ENCODE measurements at regions not wholly inside any gene's neighbourhood (a gene's known extent, or its start where the extent isn't known, plus 50 kb on each side); places are given as distances from the start of the nearest gene placed in this dataset.

DNA sequence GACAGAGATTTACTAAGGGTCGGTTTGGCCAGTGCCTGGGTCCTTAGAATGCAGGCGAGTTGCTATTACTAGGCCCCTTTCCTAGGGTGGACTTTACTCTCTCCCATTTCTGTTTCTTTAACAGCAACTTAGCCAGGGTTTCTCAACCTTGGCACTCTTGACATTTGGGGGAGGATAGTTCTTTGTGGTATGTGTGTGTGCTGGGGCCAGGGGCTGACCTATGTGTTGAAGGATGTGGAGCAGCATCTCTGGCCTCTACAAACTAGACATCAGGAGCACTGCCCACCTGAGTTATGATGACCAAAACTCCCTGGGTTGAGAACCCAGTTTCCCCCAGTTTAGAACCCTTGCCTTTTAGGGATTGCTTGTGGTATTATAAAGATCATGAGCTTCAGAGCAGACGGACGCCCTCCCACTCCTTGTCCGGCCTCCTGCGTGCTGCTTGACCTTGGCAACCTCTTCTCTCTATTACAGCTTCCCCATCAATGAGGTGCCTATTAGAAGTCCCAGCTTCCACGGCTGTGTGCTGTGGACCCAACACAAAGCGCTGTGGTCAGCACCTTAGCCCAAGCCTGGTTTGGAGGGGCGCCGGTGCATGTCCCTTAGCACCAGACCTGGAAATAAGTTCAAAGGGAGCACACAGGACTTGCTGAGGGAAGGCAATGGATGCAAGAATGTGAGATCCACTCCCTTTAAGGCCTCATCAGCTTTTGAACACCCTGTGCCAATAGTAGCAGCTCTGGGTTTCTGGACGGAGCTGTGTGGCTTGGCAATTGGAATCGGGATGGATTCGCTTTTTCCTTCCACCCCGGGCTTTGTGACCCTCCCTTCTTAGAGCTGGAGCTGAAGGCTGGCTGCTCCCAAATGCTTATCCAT is 239.2 kb upstream of the MAF start:
- TF ChIP-seq, protein P1, sequence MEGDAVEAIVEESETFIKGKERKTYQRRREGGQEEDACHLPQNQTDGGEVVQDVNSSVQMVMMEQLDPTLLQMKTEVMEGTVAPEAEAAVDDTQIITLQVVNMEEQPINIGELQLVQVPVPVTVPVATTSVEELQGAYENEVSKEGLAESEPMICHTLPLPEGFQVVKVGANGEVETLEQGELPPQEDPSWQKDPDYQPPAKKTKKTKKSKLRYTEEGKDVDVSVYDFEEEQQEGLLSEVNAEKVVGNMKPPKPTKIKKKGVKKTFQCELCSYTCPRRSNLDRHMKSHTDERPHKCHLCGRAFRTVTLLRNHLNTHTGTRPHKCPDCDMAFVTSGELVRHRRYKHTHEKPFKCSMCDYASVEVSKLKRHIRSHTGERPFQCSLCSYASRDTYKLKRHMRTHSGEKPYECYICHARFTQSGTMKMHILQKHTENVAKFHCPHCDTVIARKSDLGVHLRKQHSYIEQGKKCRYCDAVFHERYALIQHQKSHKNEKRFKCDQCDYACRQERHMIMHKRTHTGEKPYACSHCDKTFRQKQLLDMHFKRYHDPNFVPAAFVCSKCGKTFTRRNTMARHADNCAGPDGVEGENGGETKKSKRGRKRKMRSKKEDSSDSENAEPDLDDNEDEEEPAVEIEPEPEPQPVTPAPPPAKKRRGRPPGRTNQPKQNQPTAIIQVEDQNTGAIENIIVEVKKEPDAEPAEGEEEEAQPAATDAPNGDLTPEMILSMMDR (conservative IDR thresholded peaks at IDR 0.05; ENCODE audit: low read length), result no peak
- TF ChIP-seq EZH2phosphoT487 (IDR thresholded peaks at IDR 0.05; ENCODE audit: borderline replicate concordance), result no peak
